GM23338 (cell line): ENCODE measurements at regions not wholly inside any gene's neighbourhood (a gene's known extent, or its start where the extent isn't known, plus 50 kb on each side); places are given as distances from the start of the nearest gene placed in this dataset.

Source experiments
- CREB1 ChIP-seq: fragments of 250-450 bp; sonication (Bioruptor Pico); IDR thresholded peaks from 2 replicates; pipeline ENCODE4 v1.5.0; 2020; ENCODE audit warnings: low read depth, mild to moderate bottlenecking, moderate library complexity
- CTCF ChIP-seq, 2 experiments: fragments of 200-600 bp in 1 of 2; sonication (generic) in 1 of 2; conservative IDR thresholded peaks; 2 replicates each; pipeline versions ENCODE4 v1.5.1 to v1.6.1; 2016 to 2017; ENCODE audit warnings: antibody characterized with exemption in 2 of 2, low read depth in 2 of 2, mild to moderate bottlenecking in 2 of 2, moderate library complexity in 1 of 2
- EZH2 ChIP-seq: fragments of 200-600 bp; sonication (generic); IDR thresholded peaks from one replicate; pipeline ENCODE4 v1.8.0; 2017; ENCODE audit warnings: antibody characterized with exemption, mild to moderate bottlenecking, low read depth; ENCODE audit not compliant: unreplicated experiment
- EZH2phosphoT487 ChIP-seq: fragments of 200-600 bp; sonication (generic); IDR thresholded peaks from one replicate; pipeline ENCODE4 v1.8.1; 2018; ENCODE audit warnings: antibody characterized with exemption; ENCODE audit not compliant: unreplicated experiment
- JUNB ChIP-seq: IDR thresholded peaks from one replicate; pipeline ENCODE4 v1.6.1; 2016; ENCODE audit warnings: antibody characterized with exemption; ENCODE audit not compliant: unreplicated experiment
- NANOG ChIP-seq: IDR thresholded peaks from 2 replicates; pipeline ENCODE4 v1.6.1; 2016; ENCODE audit warnings: antibody characterized with exemption, borderline replicate concordance
- POLR2AphosphoS5 ChIP-seq: IDR thresholded peaks from 2 replicates; pipeline ENCODE4 v1.6.1; 2016; ENCODE audit warnings: antibody characterized with exemption, low read depth
- REST ChIP-seq: IDR thresholded peaks from one replicate; pipeline ENCODE4 v1.6.1; 2018; ENCODE audit warnings: antibody characterized with exemption; ENCODE audit not compliant: unreplicated experiment
- STAT1 ChIP-seq: IDR thresholded peaks from one replicate; pipeline ENCODE4 v1.6.1; 2016; ENCODE audit warnings: antibody characterized with exemption; ENCODE audit not compliant: unreplicated experiment
- ZNF114 ChIP-seq: fragments of 250-450 bp; sonication (Bioruptor Pico); IDR thresholded peaks from 2 replicates; pipeline ENCODE4 v1.5.0; 2020; ENCODE audit warnings: mild to moderate bottlenecking, moderate library complexity
- ZNF331 ChIP-seq: fragments of 250-450 bp; sonication (Bioruptor Pico); IDR thresholded peaks from 2 replicates; pipeline ENCODE4 v1.5.0; 2020; ENCODE audit warnings: low read depth, mild to moderate bottlenecking, moderate library complexity
- TF ChIP-seq, protein P1 (sequence below): IDR thresholded peaks from 2 replicates; pipeline ENCODE4 v1.6.1; 2016; ENCODE audit warnings: antibody characterized with exemption
- TF ChIP-seq, protein P2 (sequence below): fragments of 250-450 bp; sonication (Bioruptor Pico); IDR thresholded peaks from 2 replicates; pipeline ENCODE4 v1.5.0; 2020; ENCODE audit warnings: mild to moderate bottlenecking, moderate library complexity

DNA sequence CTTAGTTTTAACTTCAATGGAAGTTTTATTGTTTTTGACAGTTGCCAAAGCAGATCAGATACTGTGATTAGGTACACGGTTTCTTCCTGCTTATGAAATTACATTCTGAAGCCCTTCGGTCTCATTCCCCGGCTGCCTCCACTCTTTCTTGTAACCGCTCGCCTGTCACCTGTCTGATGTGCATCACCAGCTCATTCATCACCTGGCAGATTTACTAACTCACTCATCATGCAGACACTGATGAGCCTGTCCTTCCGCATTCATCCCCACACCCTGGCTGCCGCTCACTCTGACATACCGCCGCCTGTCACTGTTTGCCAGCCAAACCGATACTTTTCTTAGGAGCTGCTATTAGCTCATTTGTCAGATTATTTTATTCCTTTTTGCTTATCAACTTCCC, 82.8 kb upstream of the NSMCE3 start:
- no peak for TF ChIP-seq CTCF (conservative IDR thresholded peaks at IDR 0.05; ENCODE audit: low read depth in 2 of 2)
- TF ChIP-seq POLR2AphosphoS5, result no peak
- no peak for TF ChIP-seq EZH2phosphoT487
- TF ChIP-seq EZH2, result no peak
- TF ChIP-seq, protein P1, sequence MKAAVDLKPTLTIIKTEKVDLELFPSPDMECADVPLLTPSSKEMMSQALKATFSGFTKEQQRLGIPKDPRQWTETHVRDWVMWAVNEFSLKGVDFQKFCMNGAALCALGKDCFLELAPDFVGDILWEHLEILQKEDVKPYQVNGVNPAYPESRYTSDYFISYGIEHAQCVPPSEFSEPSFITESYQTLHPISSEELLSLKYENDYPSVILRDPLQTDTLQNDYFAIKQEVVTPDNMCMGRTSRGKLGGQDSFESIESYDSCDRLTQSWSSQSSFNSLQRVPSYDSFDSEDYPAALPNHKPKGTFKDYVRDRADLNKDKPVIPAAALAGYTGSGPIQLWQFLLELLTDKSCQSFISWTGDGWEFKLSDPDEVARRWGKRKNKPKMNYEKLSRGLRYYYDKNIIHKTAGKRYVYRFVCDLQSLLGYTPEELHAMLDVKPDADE, result no peak
- no peak for TF ChIP-seq REST
- no peak for TF ChIP-seq JUNB
- TF ChIP-seq CREB1 (CRISPR knock-in tag), result no peak
- TF ChIP-seq NANOG, result no peak
- TF ChIP-seq ZNF331, result no peak
- no peak for TF ChIP-seq STAT1
- no peak for TF ChIP-seq ZNF114 (CRISPR knock-in tag)
- TF ChIP-seq, protein P2, sequence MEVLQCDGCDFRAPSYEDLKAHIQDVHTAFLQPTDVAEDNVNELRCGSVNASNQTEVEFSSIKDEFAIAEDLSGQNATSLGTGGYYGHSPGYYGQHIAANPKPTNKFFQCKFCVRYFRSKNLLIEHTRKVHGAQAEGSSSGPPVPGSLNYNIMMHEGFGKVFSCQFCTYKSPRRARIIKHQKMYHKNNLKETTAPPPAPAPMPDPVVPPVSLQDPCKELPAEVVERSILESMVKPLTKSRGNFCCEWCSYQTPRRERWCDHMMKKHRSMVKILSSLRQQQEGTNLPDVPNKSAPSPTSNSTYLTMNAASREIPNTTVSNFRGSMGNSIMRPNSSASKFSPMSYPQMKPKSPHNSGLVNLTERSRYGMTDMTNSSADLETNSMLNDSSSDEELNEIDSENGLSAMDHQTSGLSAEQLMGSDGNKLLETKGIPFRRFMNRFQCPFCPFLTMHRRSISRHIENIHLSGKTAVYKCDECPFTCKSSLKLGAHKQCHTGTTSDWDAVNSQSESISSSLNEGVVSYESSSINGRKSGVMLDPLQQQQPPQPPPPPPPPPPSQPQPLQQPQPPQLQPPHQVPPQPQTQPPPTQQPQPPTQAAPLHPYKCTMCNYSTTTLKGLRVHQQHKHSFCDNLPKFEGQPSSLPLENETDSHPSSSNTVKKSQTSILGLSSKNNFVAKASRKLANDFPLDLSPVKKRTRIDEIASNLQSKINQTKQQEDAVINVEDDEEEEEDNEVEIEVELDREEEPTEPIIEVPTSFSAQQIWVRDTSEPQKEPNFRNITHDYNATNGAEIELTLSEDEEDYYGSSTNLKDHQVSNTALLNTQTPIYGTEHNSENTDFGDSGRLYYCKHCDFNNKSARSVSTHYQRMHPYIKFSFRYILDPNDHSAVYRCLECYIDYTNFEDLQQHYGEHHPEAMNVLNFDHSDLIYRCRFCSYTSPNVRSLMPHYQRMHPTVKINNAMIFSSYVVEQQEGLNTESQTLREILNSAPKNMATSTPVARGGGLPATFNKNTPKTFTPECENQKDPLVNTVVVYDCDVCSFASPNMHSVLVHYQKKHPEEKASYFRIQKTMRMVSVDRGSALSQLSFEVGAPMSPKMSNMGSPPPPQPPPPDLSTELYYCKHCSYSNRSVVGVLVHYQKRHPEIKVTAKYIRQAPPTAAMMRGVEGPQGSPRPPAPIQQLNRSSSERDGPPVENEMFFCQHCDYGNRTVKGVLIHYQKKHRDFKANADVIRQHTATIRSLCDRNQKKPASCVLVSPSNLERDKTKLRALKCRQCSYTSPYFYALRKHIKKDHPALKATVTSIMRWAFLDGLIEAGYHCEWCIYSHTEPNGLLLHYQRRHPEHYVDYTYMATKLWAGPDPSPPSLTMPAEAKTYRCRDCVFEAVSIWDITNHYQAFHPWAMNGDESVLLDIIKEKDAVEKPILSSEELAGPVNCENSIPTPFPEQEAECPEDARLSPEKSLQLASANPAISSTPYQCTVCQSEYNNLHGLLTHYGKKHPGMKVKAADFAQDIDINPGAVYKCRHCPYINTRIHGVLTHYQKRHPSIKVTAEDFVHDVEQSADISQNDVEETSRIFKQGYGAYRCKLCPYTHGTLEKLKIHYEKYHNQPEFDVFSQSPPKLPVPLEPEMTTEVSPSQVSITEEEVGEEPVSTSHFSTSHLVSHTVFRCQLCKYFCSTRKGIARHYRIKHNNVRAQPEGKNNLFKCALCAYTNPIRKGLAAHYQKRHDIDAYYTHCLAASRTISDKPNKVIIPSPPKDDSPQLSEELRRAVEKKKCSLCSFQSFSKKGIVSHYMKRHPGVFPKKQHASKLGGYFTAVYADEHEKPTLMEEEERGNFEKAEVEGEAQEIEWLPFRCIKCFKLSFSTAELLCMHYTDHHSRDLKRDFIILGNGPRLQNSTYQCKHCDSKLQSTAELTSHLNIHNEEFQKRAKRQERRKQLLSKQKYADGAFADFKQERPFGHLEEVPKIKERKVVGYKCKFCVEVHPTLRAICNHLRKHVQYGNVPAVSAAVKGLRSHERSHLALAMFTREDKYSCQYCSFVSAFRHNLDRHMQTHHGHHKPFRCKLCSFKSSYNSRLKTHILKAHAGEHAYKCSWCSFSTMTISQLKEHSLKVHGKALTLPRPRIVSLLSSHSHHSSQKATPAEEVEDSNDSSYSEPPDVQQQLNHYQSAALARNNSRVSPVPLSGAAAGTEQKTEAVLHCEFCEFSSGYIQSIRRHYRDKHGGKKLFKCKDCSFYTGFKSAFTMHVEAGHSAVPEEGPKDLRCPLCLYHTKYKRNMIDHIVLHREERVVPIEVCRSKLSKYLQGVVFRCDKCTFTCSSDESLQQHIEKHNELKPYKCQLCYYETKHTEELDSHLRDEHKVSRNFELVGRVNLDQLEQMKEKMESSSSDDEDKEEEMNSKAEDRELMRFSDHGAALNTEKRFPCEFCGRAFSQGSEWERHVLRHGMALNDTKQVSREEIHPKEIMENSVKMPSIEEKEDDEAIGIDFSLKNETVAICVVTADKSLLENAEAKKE (CRISPR knock-in tag), result no peak
